A549 (cell line): ENCODE measurements at regions not wholly inside any gene's neighbourhood (a gene's known extent, or its start where the extent isn't known, plus 50 kb on each side); places are given as distances from the start of the nearest gene placed in this dataset.

Experiments
- ATAC-seq, 2 experiments: fragments of 200-7000 bp in 1 of 2; fragments of >200 bp in 1 of 2; cut with Nextera tagmentation in 1 of 2; cut with Tn5 transposase in 1 of 2; 3 replicates each; pipeline versions ENCODE4 v1.8.0 to v1.9.1; 2018 to 2020; ENCODE audit warnings: mild to moderate bottlenecking in 1 of 2, moderate library complexity in 1 of 2
- CTCF ChIA-PET: fragments of 300-600 bp; sonication (Branson Sonifier 250); formaldehyde crosslinking; extraction: SDS; loops from one replicate; lab custom pipeline; 2021; ENCODE audit warnings: antibody characterized with exemption, inconsistent platforms; lab: Yijun Ruan, JAX
- POLR2A ChIA-PET: fragments of 350-600 bp; formaldehyde crosslinking; extraction: SDS; loops from one replicate; lab custom pipeline; 2021; ENCODE audit warnings: antibody characterized with exemption, inconsistent platforms; lab: Yijun Ruan, JAX
- DNase-seq, 2 experiments: peaks; one replicate each; pipeline versions ENCODE4 v3.0.0 to v3.0.0-alpha.2; 2011 to 2016; ENCODE audit warnings: low read depth in 1 of 2, low spot score in 1 of 2
- FAIRE-seq: peaks from 2 replicates; lab custom pipeline; 2011; peaks lifted over from hg19 to GRCh38; lab: Jason Lieb, UNC
- H3K27ac ChIP-seq, 2 experiments: fragments of >200 bp; sonication (Bioruptor Twin); formaldehyde crosslinking; 3 replicates each; pipeline ENCODE4 v1.5.1; 2016 to 2017
- H3K4me1 ChIP-seq: fragments of >200 bp; sonication (Bioruptor Twin); formaldehyde crosslinking; 3 replicates; pipeline ENCODE4 v1.6.1; 2016
- H3K4me2 ChIP-seq: fragments of >200 bp; sonication (Bioruptor Twin); formaldehyde crosslinking; 3 replicates; pipeline ENCODE4 v1.6.1; 2016
- H3K4me3 ChIP-seq: fragments of >200 bp; sonication (Bioruptor Twin); formaldehyde crosslinking; 3 replicates; pipeline ENCODE4 v1.5.1; 2016
- H3K9me3 ChIP-seq: fragments of >200 bp; sonication (Bioruptor Twin); formaldehyde crosslinking; 3 replicates; pipeline ENCODE4 v1.6.1; 2016
- BHLHE40 ChIP-seq: IDR thresholded peaks from 2 replicates; pipeline ENCODE4 v1.6.1; 2012; ENCODE audit warnings: low read depth, low read length, inconsistent platforms
- CHD4 ChIP-seq: fragments of 200-600 bp; sonication (generic); IDR thresholded peaks from 2 replicates; pipeline ENCODE4 v1.6.1; 2016; ENCODE audit warnings: antibody characterized with exemption, mild to moderate bottlenecking, borderline replicate concordance
- EHF ChIP-seq: fragments of 250-450 bp; sonication (Bioruptor Pico); IDR thresholded peaks from 2 replicates; pipeline ENCODE4 v1.5.0; 2020; ENCODE audit warnings: mild to moderate bottlenecking
- HDAC2 ChIP-seq: fragments of 200-600 bp; sonication (generic); IDR thresholded peaks from 2 replicates; pipeline ENCODE4 v1.6.1; 2016
- HOXB5 ChIP-seq: fragments of 250-450 bp; sonication (Bioruptor Pico); IDR thresholded peaks from 2 replicates; pipeline ENCODE4 v1.5.0; 2020; ENCODE audit warnings: mild to moderate bottlenecking, moderate library complexity
- KDM1A ChIP-seq: fragments of 200-600 bp; sonication (generic); IDR thresholded peaks from 2 replicates; pipeline ENCODE4 v1.6.1; 2016; ENCODE audit warnings: low read depth, mild to moderate bottlenecking
- KDM5A ChIP-seq: fragments of 200-600 bp; sonication (generic); IDR thresholded peaks from 2 replicates; pipeline ENCODE4 v1.6.1; 2016; ENCODE audit warnings: antibody characterized with exemption, mild to moderate bottlenecking
- MAFK ChIP-seq: fragments of 450-650 bp; IDR thresholded peaks from 2 replicates; pipeline ENCODE4 v1.6.1; 2014; ENCODE audit not compliant: partially characterized antibody
- NFE2L2 ChIP-seq: fragments of 150-350 bp; conservative IDR thresholded peaks from 2 replicates; pipeline ENCODE4 v1.6.1; 2014; ENCODE audit warnings: low read length
- NR3C1 ChIP-seq: fragments of >200 bp; sonication (Bioruptor Twin); formaldehyde crosslinking; IDR thresholded peaks from 3 replicates; pipeline ENCODE4 v1.6.1; 2017
- POLR2AphosphoS2 ChIP-seq: conservative IDR thresholded peaks from 2 replicates; pipeline ENCODE4 v1.6.1; 2012; ENCODE audit warnings: low read length, improper control_type of control experiment, inconsistent platforms
- RAD21 ChIP-seq, 2 experiments: fragments of >200 bp in 1 of 2; sonication (Bioruptor Twin) in 1 of 2; formaldehyde crosslinking in 1 of 2; IDR thresholded peaks in 1 of 2; conservative IDR thresholded peaks in 1 of 2; 2 replicates in 1 of 2; 3 replicates in 1 of 2; pipeline ENCODE4 v1.6.1; 2012 to 2018; ENCODE audit warnings: inconsistent platforms in 1 of 2
- RCOR1 ChIP-seq: fragments of 150-350 bp; IDR thresholded peaks from 2 replicates; pipeline ENCODE4 v1.6.1; 2014; ENCODE audit warnings: antibody characterized with exemption, low read length, low read depth
- RFX5 ChIP-seq: fragments of 450-650 bp; IDR thresholded peaks from 2 replicates; pipeline ENCODE4 v1.7.1; 2014; ENCODE audit warnings: antibody characterized with exemption, mild to moderate bottlenecking, moderate library complexity
- RNF2 ChIP-seq: fragments of 200-600 bp; sonication (generic); IDR thresholded peaks from 2 replicates; pipeline ENCODE4 v1.6.1; 2016; ENCODE audit warnings: low read depth, mild to moderate bottlenecking, antibody characterized with exemption, moderate library complexity, borderline replicate concordance
- SREBF2 ChIP-seq: fragments of 450-650 bp; IDR thresholded peaks from 2 replicates; pipeline ENCODE4 v1.6.1; 2014; ENCODE audit warnings: mild to moderate bottlenecking, moderate library complexity
- TP53 ChIP-seq: fragments of 250-450 bp; sonication (Bioruptor Pico); IDR thresholded peaks from 2 replicates; pipeline ENCODE4 v1.5.0; 2021; ENCODE audit warnings: mild to moderate bottlenecking, moderate library complexity
- ZC3H11A ChIP-seq: fragments of 450-650 bp; IDR thresholded peaks from 2 replicates; pipeline ENCODE4 v1.6.1; 2014; ENCODE audit warnings: antibody characterized with exemption, mild to moderate bottlenecking
- ZSCAN20 ChIP-seq: fragments of 250-450 bp; sonication (Bioruptor Pico); IDR thresholded peaks from 2 replicates; pipeline ENCODE4 v1.8.0; 2022; ENCODE audit warnings: mild to moderate bottlenecking, moderate library complexity
- WGBS: methylation state at CpG from one replicate; pipeline ENCODE4 v1.1.6; 2017; ENCODE audit errors: missing lambda C conversion rate; 5-methylcytosine and 5-hydroxymethylcytosine counted together
- TF ChIP-seq, protein P1 (sequence below): fragments of >200 bp; sonication (Bioruptor Twin); formaldehyde crosslinking; IDR thresholded peaks from 2 replicates; pipeline ENCODE4 v1.6.1; 2016
- TF ChIP-seq, protein P2 (sequence below): fragments of >200 bp; sonication (Bioruptor Twin); formaldehyde crosslinking; IDR thresholded peaks from 3 replicates; pipeline ENCODE4 v1.5.1; 2016
- TF ChIP-seq, protein P3 (sequence below): fragments of 150-350 bp; IDR thresholded peaks from 2 replicates; pipeline ENCODE4 v1.6.1; 2014; ENCODE audit warnings: low read depth, mild to moderate bottlenecking, low read length
- TF ChIP-seq, protein P4 (sequence below): fragments of >200 bp; sonication (Bioruptor Twin); formaldehyde crosslinking; IDR thresholded peaks from 3 replicates; pipeline ENCODE4 v1.6.1; 2016
- TF ChIP-seq, protein P5 (sequence below): IDR thresholded peaks from 2 replicates; pipeline ENCODE4 v1.6.1; 2012

DNA sequence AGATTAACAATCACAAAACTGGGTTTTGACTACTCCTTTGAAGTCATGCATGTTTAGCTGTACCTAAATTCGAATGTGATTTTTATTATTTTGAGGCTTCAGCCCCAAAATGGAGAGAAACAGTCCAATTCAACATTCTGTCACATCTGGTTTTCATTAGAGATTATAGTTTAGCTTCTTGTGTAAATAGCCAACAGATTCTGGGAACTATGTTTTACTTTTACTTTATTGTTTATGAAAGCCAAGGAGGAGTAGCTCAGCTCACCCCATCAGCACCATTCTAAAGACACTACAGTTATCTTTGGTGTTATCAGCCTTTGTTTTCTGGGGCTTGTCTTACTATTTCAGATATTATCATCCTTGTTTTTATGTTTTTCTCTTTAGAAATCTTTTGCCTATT is 465.0 kb upstream of the CWC22 start:
- H3K4me1 ChIP-seq = no peaks in the 10 kb centered on the region
- no peak for ATAC-seq

DNA sequence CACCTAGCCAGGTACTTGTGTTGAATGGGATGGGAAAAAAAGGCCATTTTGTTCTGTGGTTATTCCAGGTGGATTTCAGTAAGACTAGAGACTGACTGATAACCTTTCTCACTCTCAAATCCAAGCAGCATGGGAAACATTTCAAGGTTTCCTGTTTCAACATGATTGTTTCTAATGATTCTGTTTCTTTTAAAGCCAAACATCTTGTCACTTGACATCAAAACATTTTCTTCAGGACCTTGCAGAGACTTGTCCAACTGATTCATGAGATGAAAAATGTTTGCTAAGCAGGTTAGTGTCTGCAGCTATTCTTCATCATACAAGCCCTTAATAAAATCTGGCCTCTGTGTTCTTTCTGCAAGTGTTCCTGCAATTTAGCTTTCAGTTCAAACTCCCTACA is 456.5 kb upstream of the CWC22 start:
- ChIA-PET CTCF (no interaction called here), POLR2A (no interaction called here)
- Histone ChIP-seq H3K4me1 (no peaks in the 10 kb centered on the region), H3K4me3 (no peak overlapping the region), H3K9me3 (peaks cover 4% of the 10 kb centered on the region; the same call in 1 of the 3 replicates), H3K4me2 (no peak overlapping the region), H3K27ac (no peak overlapping the region)
- TF ChIP-seq HOXB5 (no peak), EHF (CRISPR knock-in tag) (no peak), ZC3H11A (no peak), NR3C1 (no peak), CHD4 (no peak), SREBF2 (no peak), RNF2 (no peak), POLR2AphosphoS2 (no peak), RAD21 (conservative IDR thresholded peaks at IDR 0.05 in 1 of 2, IDR thresholded peaks at IDR 0.05 in 1 of 2) (no peak), KDM5A (no peak)
- TF ChIP-seq, protein P1, sequence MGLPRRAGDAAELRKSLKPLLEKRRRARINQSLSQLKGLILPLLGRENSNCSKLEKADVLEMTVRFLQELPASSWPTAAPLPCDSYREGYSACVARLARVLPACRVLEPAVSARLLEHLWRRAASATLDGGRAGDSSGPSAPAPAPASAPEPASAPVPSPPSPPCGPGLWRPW = no peak
- TF ChIP-seq, protein P2, sequence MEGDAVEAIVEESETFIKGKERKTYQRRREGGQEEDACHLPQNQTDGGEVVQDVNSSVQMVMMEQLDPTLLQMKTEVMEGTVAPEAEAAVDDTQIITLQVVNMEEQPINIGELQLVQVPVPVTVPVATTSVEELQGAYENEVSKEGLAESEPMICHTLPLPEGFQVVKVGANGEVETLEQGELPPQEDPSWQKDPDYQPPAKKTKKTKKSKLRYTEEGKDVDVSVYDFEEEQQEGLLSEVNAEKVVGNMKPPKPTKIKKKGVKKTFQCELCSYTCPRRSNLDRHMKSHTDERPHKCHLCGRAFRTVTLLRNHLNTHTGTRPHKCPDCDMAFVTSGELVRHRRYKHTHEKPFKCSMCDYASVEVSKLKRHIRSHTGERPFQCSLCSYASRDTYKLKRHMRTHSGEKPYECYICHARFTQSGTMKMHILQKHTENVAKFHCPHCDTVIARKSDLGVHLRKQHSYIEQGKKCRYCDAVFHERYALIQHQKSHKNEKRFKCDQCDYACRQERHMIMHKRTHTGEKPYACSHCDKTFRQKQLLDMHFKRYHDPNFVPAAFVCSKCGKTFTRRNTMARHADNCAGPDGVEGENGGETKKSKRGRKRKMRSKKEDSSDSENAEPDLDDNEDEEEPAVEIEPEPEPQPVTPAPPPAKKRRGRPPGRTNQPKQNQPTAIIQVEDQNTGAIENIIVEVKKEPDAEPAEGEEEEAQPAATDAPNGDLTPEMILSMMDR = no peak
- TF ChIP-seq, protein P3, sequence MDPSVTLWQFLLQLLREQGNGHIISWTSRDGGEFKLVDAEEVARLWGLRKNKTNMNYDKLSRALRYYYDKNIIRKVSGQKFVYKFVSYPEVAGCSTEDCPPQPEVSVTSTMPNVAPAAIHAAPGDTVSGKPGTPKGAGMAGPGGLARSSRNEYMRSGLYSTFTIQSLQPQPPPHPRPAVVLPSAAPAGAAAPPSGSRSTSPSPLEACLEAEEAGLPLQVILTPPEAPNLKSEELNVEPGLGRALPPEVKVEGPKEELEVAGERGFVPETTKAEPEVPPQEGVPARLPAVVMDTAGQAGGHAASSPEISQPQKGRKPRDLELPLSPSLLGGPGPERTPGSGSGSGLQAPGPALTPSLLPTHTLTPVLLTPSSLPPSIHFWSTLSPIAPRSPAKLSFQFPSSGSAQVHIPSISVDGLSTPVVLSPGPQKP = no peak
- no peak for ATAC-seq
- FAIRE-seq = no peak
- no peak for DNase-seq

More for the DNA sequence above, 465.0 kb upstream of the CWC22 start:
- POLR2A ChIA-PET = no interaction called here
- H3K4me3 ChIP-seq = no peak overlapping the region
- H3K27ac ChIP-seq = no peak overlapping the region
- FAIRE-seq (no peak), DNase-seq (no peak)
- WGBS = 3% methylated on average over 1 of the region's 1 CpG
- H3K9me3 ChIP-seq = peaks cover 4% of the 10 kb centered on the region; the same call in 2 of the 3 replicates
- TF ChIP-seq, protein P3 = no peak
- TF ChIP-seq KDM1A (no peak), HDAC2 (no peak), RNF2 (no peak), RAD21 (conservative IDR thresholded peaks at IDR 0.05 in 1 of 2, IDR thresholded peaks at IDR 0.05 in 1 of 2) (no peak), RFX5 (no peak), BHLHE40 (no peak), SREBF2 (no peak), ZSCAN20 (CRISPR knock-in tag) (no peak), KDM5A (no peak), EHF (CRISPR knock-in tag) (no peak), TP53 (CRISPR knock-in tag) (no peak), POLR2AphosphoS2 (no peak), NFE2L2 (no peak), RCOR1 (no peak), MAFK (no peak)
- TF ChIP-seq, protein P4, sequence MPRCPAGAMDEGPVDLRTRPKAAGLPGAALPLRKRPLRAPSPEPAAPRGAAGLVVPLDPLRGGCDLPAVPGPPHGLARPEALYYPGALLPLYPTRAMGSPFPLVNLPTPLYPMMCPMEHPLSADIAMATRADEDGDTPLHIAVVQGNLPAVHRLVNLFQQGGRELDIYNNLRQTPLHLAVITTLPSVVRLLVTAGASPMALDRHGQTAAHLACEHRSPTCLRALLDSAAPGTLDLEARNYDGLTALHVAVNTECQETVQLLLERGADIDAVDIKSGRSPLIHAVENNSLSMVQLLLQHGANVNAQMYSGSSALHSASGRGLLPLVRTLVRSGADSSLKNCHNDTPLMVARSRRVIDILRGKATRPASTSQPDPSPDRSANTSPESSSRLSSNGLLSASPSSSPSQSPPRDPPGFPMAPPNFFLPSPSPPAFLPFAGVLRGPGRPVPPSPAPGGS = no peak
- TF ChIP-seq, protein P2 = no peak
- TF ChIP-seq, protein P5, sequence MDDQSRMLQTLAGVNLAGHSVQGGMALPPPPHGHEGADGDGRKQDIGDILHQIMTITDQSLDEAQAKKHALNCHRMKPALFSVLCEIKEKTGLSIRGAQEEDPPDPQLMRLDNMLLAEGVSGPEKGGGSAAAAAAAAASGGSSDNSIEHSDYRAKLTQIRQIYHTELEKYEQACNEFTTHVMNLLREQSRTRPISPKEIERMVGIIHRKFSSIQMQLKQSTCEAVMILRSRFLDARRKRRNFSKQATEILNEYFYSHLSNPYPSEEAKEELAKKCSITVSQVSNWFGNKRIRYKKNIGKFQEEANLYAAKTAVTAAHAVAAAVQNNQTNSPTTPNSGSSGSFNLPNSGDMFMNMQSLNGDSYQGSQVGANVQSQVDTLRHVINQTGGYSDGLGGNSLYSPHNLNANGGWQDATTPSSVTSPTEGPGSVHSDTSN = no peak
- CTCF ChIA-PET = no interaction called here
- no peak overlapping the region for H3K4me2 ChIP-seq
